ENCODE measurements at regions not wholly inside any gene's neighbourhood (a gene's known extent, or its start where the extent isn't known, plus 50 kb on each side); places are given as distances from the start of the nearest gene placed in this dataset.
"Not testable (repeated sequence)": the region's sequence is repeated elsewhere in the genome, so short reads cannot be mapped to it uniquely, and the experiment has no call there.

DNA sequence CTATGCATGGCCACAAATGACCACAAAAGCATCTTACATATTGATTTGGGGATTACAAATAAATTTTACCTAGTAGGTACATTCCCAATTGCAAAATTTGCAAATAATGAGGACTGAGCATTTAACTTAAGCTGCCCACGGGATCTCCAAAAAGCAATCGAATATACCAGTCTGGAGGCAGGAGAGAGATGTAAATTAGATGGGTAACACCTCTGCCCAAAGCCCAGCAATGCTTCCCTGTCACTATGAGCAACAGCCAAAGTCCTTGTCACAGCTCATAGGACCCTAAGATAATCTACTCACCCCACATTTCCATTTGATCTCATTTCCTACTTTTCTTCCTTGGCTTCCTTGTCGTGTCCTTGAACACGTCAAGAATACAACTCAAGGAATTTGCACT lies 172.2 kb downstream of the SUCLG1 start:
- no peak for DNase-seq

DNA sequence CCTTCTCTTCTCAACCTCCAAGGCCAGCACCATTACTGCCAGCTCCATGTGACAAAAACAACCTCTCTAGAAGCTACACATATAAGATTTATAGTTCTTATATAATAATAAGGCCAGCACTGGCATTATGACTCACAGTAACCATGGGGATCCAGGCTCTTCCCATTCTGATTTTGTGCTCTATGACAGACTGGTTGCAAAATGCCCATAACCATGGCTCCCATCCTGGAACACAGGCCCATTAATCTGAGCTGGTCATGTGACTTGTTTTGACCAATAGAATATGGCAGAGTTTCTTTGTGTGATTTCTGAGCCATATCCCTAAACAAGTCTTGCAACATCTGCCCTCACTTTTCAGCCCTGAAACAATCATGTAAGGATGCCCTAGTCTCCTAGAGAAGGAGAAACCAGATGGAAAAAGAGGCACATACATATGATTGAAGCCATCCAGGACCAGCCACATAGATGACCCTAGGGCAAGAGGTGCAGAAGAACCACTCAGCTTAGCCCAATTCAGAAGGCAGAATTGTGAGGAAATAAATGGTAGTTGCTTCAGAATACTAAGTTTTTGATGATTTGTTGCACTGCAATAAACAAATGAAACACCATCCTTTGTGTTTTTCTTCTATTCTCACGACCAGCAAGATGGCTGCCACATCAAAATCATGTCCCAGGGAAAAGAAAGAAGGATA lies 173.9 kb downstream of the SUCLG1 start:
- no peak for DNase-seq

DNA sequence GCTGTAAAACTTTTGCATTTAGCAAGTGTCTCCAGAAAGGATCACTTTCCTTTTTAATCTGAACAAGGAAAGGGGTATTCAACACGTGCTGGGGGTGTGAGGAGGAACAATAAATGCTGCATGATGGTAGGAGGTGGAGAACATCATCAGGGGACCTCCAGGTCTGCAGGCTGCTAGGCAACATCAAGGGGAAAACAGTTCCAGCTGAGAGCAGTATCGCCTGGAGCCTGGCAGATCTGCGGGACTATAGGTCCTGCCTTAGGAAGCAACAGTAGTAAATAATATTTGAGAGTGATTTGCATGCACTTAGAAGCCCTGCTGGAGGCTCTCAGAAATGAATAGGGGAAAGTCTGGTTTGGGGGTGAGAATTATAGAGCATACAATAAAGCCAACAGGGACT lies 175.6 kb downstream of the SUCLG1 start:
- no peak for DNase-seq

DNA sequence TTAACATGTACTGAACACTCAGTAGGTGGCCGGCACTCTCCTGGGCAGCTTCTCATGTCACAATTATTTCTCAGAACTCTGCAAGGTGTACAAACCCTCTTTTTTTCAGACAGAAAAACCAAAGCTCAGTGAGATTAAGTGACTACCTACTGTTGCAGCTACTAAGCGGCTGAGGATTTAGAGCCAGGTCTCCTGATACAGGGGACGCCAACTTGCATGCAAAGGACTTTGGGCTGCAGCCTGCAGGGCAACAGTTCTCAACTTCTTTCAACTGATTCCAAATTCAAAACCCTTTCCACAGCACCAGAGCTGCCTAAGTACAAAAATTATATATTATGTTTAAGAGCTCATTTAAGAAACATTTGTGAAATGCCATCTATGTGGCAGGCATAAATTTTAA lies 177.6 kb downstream of the SUCLG1 start:
- no peak for DNase-seq

DNA sequence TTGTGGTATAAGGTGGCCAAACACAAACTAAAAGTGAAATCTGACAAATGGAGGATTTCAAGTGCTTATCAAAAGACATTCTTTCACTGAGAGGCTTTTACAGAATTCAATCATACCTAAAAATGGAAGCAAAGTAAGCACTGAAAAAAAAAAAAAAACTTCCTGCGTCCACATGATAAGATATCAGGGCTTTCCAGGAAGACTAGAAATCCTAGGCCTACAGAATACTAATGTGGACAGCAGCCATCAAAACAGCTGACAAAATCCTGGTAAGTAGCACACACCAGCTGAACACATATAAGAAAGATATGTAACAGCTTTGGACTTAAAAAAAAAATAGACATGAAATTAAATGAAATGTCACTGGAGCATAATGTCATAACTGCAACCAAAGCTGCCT lies 178.2 kb downstream of the SUCLG1 start:
- DNase-seq: no peak

DNA sequence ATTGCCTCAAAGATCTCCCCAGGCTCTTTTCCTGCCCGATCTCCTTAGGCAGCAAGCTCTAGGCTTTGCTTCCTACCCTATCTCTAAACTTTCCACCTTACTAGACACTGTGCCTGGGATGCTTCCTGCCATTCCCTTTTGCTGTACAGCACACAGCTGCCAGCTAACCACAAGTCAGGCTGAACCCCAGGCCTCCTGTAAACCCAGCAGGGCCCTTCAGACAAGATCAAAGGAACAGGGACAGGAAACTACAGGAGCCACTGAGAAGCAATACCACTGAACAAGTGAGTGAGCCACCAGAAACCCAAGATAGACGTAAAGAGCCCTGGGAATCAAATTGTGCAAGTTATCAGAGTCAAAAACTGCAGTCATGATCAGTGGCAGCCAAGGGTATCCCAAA lies 180.7 kb downstream of the SUCLG1 start:
- DNase-seq: no peak

DNA sequence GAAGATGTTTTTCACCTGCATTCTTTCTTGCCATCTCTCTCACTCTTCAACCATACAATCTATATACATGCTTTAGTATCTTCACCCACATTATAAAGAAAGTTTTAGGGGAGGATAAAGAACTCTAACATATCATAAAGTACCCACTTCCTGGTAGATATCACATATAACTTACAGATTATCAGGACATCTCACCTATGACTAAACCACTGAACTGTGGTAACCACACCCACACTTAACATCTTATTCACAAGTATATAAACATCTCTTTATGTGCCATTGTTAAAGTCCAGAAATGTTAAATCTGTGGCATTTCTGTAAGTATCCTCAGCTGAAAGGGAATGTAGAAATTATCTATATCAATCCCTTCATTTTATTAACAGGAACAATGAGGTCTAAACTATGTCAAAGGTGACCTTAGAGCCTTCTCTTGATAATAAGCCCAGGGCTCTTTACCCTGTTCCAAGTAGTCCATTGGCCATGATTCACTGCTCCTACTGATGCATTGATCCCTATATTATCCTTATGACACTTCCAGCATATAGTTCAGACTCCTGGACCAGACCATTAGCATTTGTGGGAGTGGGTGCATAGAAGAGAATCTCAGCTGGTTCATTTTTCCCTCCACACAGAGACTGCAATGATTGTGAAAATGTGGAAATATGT lies 182.4 kb downstream of the SUCLG1 start:
- no peak for DNase-seq

DNA sequence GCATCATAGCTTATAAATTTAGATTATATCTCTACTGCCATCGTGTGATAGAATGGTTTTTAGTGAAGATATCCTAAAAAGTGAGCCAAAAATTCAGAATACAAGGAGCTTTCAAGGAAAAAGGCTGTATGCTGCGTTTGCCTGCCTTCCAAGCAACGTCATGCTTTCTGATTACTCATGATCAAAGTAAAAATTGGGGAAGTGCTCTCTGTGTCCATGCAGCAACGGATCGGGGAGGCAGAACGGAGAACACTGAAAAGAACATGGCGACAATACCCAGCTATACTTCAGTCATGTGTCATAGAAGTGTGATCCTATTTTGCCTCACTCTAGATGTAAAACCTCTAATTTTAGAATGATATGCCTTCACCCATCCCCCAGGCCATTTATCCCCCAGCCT lies 185.7 kb downstream of the SUCLG1 start:
- DNase-seq: no peak

DNA sequence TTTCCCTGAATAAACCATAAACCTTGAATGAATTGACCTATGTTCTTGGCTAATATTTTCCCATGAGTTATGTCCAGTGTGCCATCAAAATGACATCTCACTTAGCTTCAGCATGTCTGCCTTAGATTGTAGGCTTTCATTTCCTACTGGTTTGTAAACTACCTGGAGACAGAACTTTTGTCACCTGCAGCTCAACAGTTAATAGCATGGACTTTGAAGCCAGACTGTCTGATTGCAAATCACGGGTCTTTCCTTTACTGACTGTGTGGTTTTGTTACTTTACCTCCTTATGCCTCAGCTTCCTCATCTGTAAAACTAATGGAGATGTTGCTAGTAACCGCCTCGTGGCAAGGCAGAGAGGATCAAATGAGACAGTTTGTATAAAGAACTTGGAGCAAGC lies 187.1 kb downstream of the SUCLG1 start:
- no peak for DNase-seq

DNA sequence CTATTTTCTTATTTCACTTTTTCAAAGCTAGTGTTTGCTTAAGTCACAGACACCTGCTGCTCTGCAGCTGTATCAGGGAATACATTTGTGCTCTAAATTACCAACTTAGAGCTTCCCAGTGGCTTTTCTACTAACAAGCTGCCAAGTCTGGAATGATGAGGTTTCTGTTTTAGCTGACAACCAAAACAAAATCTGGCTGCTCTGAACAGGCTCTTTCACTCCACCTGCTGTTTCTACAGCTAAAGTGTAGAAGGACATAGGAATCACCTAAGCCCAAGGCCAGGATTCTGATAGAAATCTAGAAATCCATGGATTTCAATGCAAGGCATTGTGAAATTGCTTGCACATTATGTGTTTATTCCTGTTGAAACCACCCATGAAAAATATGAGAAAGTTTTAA lies 201.2 kb downstream of the SUCLG1 start:
- DNase-seq: no peak

DNA sequence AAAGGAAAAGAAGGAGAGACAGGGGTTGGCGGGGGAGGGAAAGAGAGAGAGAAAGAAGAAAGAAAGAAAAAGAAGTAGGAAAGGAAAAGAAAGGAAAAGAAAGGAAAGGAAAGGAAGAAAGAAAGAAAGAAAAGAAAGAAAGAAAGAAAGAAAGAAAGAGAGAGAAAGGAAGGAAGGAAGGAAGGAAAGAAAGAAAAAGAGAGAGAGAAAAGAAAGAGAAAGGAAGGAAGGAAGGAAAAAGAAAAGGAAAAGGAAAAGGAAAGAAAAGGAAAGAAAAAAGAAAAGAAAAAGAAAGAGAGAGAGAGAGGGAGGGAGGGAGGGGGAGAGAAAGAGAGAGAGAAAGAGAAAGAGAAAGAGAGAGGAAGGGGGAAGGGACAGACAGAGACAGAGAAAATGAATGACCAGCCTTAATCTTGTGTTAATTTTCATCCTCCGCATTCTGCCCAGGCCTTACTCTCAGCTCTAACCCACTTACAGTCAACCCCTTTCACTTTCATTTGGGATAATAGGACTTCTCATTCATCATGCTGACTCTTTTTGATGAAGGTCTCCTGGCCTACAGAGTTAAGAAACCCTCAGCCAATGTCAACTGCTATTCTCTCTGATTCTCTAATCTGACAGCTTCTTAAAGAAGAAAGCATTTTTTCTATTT lies 207.3 kb downstream of the SUCLG1 start:
- DNase-seq: no peak

DNA sequence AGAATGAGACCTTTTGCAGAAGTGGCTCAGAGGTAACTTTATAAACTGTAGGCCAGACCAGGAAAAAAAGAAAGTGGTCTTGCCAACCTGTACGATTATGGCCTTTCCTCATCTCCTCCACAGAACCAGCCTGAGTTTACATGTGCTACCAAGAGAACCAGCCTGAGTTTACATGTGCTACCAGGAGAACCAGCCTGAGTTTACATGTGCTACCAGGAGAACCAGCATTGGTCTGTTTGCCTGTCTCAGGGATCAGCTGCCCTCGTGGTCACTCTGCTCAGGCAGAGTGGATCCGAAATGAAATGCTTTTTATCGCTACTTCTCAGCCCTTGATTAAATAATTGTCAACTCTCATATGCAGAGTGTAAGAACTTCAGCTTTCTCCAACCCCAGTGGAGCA lies 209.9 kb downstream of the SUCLG1 start:
- DNase-seq: no peak

DNA sequence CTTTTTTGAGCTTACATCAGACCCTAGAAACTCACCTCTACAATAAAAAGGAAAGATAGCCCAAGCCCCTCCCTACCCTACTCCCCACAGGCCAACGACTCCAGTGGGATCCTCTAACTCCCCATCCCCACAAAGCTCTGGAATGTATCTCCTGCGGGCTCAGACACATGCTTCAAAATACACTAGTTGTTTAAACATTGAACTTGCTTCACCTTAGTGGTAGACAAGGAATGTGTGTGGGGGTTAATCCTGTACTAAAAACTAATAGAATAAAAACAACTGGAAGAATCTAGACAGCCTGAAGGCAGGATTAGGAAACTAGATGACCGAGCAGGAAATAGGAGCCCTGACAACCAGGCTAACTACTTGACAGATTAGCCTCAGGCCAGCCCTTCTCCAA lies 211.5 kb downstream of the SUCLG1 start:
- DNase-seq: no peak

DNA sequence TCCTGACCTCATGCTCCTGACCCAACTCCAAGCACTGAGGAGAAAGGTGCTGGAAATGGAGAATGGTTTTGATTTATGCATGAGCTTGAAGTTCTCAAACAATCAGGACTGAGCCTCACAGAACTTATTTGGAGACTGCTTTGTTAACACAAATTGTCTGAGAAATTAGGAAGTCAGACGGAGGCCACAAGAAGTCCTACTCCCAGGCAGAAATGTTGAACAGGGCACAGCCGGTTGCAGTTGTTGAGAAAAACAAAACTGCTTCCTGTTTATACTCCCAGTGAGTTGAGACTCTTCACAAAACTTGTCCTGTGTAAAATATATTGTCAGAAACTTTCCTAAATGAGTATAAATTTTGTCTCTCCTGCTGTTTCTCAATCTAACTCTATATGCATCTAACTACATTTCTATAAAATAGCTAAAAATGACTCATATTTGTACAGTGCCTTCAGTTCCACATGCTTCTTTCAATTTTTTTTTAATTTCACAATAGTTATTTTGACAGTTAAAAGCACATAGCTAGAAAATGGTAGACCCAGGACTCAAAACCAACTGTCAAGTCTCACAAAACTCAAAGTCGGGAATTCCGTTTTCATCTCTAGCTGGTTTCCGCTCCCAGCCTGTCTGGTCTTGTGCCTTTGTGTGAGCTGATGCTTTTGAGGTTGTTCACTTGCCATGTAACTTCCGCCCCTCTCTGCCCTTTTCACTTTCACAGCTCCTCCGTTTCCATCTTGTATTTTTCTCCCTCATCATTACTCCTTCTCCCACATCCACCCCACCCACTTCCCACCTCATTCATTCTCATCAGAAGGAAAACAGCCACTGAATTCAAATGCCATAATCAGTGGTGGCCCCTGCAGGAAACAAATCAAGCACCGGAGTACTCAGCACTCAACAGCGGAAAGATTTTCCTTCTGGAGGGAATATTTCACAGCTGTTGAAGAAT lies 215.0 kb downstream of the SUCLG1 start:
- no peak for DNase-seq

DNA sequence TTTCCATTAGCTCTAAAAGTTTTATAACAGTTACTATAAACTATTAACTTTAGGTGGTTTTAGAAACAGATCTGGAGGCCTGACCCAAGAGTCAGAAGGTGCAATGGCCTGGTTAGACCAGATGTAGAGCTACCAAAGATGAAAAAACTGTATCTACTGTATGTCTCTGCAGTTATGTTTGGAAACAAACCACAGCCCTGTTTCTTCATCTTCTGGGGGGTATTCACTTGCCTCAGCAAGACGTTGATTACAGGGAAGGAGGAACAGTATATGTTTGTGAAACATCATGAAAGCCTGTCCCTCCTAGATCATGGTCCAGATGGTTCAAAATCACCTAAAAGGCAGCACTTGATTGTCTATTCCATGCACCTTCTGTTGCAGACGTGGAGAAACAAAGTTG lies 220.2 kb downstream of the SUCLG1 start:
- no peak for DNase-seq

DNA sequence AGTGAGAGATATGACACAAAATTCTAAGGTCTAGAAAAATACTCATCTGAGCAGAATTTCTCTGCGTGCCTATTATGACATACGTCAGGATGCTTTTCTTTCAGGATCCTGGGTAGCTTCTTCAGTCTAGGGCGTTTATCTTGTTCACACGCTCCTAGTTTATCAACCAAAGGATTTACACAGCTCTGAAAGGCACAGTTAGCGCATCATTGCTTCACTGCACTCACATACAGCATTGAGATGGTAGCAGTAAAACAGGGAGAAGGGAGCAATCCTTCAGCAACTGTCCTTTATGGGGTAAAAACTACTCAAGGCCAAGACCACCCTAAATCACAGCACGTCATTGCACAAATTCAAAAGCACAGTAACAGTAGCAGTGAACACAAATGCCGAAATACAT lies 222.8 kb downstream of the SUCLG1 start:
- no peak for DNase-seq

DNA sequence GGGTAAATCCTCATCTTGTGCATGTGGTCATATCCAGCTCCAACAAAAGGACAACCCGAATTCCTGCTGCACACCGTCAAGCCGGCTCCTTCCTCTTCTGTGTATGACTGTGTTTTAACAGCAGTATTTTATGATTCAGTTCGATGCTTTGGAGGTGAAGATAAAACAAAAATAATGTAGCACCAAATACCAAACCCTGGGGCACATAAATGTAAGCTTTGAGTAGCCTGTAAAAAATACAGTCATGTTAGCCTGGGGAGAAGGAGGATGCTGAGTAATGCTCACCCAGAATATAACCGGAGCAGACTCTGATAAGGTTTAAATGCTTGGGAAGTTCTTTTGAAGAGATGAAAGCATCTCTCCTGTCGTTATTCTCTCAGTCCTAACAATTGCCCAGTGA lies 225.0 kb downstream of the SUCLG1 start:
- DNase-seq: no peak

DNA sequence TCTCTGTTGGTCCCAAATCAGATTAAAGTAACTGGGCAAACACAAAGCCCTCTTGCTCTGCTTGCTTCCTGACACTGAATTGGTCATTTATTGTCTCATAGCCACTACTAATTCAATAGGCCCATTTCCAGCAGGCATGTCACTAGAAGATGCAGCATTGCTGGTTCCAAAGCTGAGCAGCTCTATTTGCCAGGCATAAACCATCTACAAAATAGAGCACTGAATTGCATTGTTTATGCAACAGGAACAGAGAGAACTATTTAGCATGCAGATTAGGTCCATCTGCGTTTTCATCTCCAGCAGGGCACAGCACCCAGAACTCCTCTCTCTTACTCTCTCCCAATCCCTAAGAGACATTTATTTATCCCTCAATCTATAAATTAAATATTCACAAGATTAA lies 227.6 kb downstream of the SUCLG1 start:
- DNase-seq: no peak

DNA sequence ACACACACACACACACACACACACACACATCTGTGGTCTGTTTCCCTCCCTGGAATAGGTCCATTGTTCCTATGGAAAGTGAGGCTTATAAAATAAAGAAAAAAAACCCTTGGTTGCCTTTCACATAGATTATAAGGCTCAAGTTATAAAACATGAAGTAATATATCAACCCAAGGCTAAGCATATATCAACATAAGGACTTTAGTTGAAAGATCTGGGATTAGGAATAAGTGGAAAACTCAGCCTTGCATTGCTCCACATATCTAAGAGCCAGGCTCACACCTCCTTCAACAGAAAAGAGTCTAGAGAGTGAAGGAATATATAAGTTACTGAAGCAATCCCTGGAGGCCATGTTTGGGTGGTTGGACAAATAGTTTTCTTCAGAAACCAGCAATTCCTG lies 235.0 kb downstream of the SUCLG1 start:
- DNase-seq: no peak

DNA sequence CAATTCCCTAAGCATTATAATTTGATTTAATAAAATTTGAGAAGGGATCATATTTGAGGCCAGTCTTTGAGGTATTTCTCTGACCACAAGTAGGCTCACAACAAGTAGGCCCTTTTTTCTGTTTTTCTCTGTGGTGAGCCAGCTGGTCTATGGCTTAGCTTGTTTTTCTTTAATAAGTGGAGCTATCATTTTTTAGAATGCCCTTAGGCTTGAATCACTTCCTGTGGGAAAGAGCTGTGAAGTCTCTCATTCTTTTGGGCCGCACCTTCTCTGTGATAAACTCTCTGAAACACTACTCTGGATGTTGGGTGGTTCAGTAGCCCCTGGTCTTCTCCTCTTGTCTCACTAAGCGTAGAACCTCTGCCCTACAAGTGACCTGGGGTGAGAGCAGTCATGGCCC lies 235.9 kb downstream of the SUCLG1 start:
- DNase-seq: no peak

DNA sequence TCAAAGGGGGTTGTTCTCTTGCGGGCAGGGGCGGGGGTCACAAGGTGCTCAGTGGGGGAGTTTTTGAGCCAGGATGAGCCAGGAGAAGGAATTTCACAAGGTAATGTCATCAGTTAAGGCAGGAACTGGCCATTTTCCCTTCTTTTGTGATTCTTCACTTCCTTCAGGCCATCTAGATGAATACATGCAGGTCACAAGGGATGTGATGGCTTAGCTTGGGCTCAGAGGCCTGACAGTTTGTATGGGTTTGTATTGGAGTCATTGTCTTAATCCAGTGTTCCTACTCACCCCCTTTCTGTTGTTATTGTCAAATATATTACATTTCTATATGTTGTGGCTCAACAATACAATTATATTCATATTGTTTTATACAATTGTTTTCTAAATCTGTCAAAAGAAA lies 238.0 kb downstream of the SUCLG1 start:
- not testable (repeated sequence) for DNase-seq

DNA sequence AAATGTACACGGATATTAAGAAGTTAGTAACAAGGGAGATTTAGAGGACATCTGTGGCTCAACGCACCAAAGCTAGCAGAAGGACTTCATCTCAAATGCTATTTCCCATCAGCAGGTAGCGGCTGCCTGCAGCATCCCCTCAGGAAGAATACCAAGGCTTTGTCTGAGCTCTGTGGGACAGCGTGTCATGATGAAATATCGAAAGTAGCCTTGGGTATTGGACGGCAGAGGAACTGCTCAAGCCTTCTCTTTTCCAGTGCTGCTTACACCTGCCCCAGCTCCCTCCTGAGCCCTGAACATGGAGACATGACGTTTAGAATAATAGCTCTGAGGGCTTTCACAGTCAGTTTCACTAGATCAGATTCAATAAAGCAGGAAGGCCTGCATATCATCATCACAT lies 241.6 kb downstream of the SUCLG1 start:
- DNase-seq: no peak

DNA sequence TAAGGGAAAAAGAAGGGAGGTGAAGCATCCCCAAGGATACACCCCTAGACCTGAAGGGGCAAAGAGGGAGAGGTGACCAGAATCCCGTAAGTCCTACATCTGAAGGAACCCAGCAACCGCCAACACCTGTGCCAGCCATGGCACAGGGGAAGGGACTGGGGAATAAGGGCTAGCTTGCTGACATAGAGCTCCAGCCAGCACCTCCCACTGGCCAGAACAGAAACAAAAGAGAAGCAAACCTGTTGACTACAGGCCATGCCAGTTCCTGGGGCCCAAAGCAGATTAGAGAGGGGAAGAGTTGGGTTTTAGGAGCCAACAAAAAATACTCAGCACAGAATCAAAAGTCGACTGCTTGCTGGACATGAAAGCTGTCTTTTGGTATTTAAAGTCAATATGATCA lies 244.6 kb downstream of the SUCLG1 start:
- DNase-seq: no peak

All from KG1 (cell line).